ENCODE measurements at regions not wholly inside any gene's neighbourhood (a gene's known extent, or its start where the extent isn't known, plus 50 kb on each side); places are given as distances from the start of the nearest gene placed in this dataset.

- TF ChIP-seq HDGF (IDR thresholded peaks at IDR 0.05; ENCODE audit: borderline replicate concordance) (no peak), SP1 (IDR thresholded peaks at IDR 0.05) (no peak), ELF4 (IDR thresholded peaks at IDR 0.05) (no peak), ZNF384 (IDR thresholded peaks at IDR 0.05) (no peak), BHLHE40 (IDR thresholded peaks at IDR 0.05; ENCODE audit: borderline replicate concordance) (no peak), FOXM1 (IDR thresholded peaks at IDR 0.05; ENCODE audit: borderline replicate concordance) (no peak), CTBP1 (IDR thresholded peaks at IDR 0.05; ENCODE audit: borderline replicate concordance) (no peak), TARDBP (IDR thresholded peaks at IDR 0.05) (no peak), FOXA1 (IDR thresholded peaks at IDR 0.05) (no peak), NFRKB (IDR thresholded peaks at IDR 0.05) (no peak), FOXK2 (IDR thresholded peaks at IDR 0.05) (no peak), PKNOX1 (IDR thresholded peaks at IDR 0.05) (no peak), LEF1 (IDR thresholded peaks at IDR 0.05; ENCODE audit: borderline replicate concordance) (no peak), SUZ12 (IDR thresholded peaks at IDR 0.05) (no peak)
Measured at GRCh38 chr10:2488446-2489005, 578.8 kb upstream of the PFKP start.
